Fibroblast of lung (primary cell): ENCODE measurements at regions not wholly inside any gene's neighbourhood (a gene's known extent, or its start where the extent isn't known, plus 50 kb on each side); places are given as distances from the start of the nearest gene placed in this dataset.

ENCODE experiments used
- DNase-seq, 2 donors: peaks; one replicate each; pipeline versions ENCODE4 v3.0.0 to v3.0.0-alpha.2; 2010; ENCODE audit warnings: low read depth in 2 of 2
- H2AFZ ChIP-seq: 2 replicates; pipeline ENCODE4 v1.5.1; 2012; ENCODE audit warnings: low read length, control low read depth, inconsistent platforms
- H3K27ac ChIP-seq: 2 replicates; pipeline ENCODE4 v1.5.1; 2011; ENCODE audit warnings: low read length, control low read depth; ENCODE audit not compliant: insufficient read depth
- H3K27me3 ChIP-seq: 2 replicates; pipeline ENCODE4 v1.5.1; 2011; ENCODE audit warnings: mild to moderate bottlenecking, low read length; ENCODE audit not compliant: control insufficient read depth, insufficient read depth
- H3K36me3 ChIP-seq: 2 replicates; pipeline ENCODE4 v1.5.1; 2011; ENCODE audit warnings: low read length; ENCODE audit not compliant: control insufficient read depth, insufficient read depth
- H3K4me1 ChIP-seq: 2 replicates; pipeline ENCODE4 v1.5.1; 2011; ENCODE audit warnings: low read length; ENCODE audit not compliant: control insufficient read depth, insufficient read depth; ENCODE audit errors: extremely low read depth
- H3K4me2 ChIP-seq: 2 replicates; pipeline ENCODE4 v1.5.1; 2011; ENCODE audit warnings: low read length, control low read depth; ENCODE audit not compliant: insufficient read depth; ENCODE audit errors: extremely low read depth
- H3K4me3 ChIP-seq, 4 experiments: fragments of 200-600 bp in 1 of 4; sonication (generic) in 1 of 4; replicated peaks in 1 of 4; 2 replicates each; pipeline ENCODE4 v1.5.1; 2011 to 2016; ENCODE audit warnings: low read length in 4 of 4, low read depth in 3 of 4, mild to moderate bottlenecking in 3 of 4, control low read depth in 2 of 4, inconsistent platforms in 1 of 4, mixed read lengths in 1 of 4; ENCODE audit not compliant: insufficient read depth in 1 of 4; ENCODE audit errors: control extremely low read depth in 1 of 4
- H3K79me2 ChIP-seq: 2 replicates; pipeline ENCODE4 v1.5.1; 2012; ENCODE audit warnings: mild to moderate bottlenecking, low read length, inconsistent platforms; ENCODE audit not compliant: control insufficient read depth, insufficient read depth
- H3K9ac ChIP-seq: 2 replicates; pipeline ENCODE4 v1.5.1; 2011; ENCODE audit warnings: mild to moderate bottlenecking, low read length, control low read depth; ENCODE audit not compliant: insufficient read depth
- H3K9me3 ChIP-seq: 2 replicates; pipeline ENCODE4 v1.5.1; 2012; ENCODE audit warnings: low read depth, low read length; ENCODE audit not compliant: control insufficient read depth, insufficient read depth
- H4K20me1 ChIP-seq: 2 replicates; pipeline ENCODE4 v1.5.1; 2011; ENCODE audit warnings: low read length; ENCODE audit not compliant: control insufficient read depth, insufficient read depth; ENCODE audit errors: extremely low read depth
- EZH2 ChIP-seq: IDR thresholded peaks from 2 replicates; pipeline ENCODE4 v1.5.1; 2012; ENCODE audit warnings: low read length, control low read depth, mild to moderate bottlenecking; ENCODE audit errors: missing control alignments
- TF ChIP-seq, protein P1 (sequence below), 2 donors: IDR thresholded peaks in 1 of 2; conservative IDR thresholded peaks in 1 of 2; 1 replicate in 1 of 2; 2 replicates in 1 of 2; pipeline ENCODE4 v1.5.1; 2011 to 2012; ENCODE audit warnings: low read length in 2 of 2, control low read depth in 1 of 2, inconsistent platforms in 1 of 2, low read depth in 1 of 2, mild to moderate bottlenecking in 1 of 2

DNA sequence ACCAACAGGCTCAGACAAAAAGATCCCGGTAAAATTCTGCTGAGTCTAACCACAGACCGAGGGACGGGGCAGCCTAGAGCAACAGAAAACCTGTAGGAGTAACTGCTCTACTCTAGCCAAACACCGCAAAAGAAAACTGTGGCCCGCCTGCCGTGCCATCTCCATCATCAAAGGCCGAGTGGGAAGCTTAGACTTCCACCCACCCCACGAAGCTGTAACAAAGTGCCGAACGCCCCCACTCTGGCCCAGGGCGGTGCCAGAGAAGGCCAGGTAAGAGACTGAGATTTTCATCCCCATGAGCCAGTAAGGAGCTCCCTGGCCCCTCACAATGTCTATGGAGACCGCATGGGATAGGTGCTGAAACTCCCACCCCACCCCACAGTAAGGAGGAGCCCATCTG, 231.9 kb upstream of the COX10 start:
- Histone ChIP-seq H3K9me3 (no peaks in the 10 kb centered on the region), H3K27me3 (no peaks in the 10 kb centered on the region), H3K9ac (no peak overlapping the region), H3K4me1 (no peaks in the 10 kb centered on the region), H3K4me2 (no peak overlapping the region), H3K4me3 (no peak overlapping the region), H3K36me3 (no peaks in the 10 kb centered on the region), H2AFZ (no peak overlapping the region), H3K79me2 (no peaks in the 10 kb centered on the region), H4K20me1 (no peaks in the 10 kb centered on the region), H3K27ac (no peak overlapping the region)
- DNase-seq: no peak
- TF ChIP-seq, protein P1, sequence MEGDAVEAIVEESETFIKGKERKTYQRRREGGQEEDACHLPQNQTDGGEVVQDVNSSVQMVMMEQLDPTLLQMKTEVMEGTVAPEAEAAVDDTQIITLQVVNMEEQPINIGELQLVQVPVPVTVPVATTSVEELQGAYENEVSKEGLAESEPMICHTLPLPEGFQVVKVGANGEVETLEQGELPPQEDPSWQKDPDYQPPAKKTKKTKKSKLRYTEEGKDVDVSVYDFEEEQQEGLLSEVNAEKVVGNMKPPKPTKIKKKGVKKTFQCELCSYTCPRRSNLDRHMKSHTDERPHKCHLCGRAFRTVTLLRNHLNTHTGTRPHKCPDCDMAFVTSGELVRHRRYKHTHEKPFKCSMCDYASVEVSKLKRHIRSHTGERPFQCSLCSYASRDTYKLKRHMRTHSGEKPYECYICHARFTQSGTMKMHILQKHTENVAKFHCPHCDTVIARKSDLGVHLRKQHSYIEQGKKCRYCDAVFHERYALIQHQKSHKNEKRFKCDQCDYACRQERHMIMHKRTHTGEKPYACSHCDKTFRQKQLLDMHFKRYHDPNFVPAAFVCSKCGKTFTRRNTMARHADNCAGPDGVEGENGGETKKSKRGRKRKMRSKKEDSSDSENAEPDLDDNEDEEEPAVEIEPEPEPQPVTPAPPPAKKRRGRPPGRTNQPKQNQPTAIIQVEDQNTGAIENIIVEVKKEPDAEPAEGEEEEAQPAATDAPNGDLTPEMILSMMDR (conservative IDR thresholded peaks at IDR 0.05 in 1 of 2, IDR thresholded peaks at IDR 0.05 in 1 of 2; ENCODE audit: low read depth in 1 of 2, low read length in 2 of 2): no peak
- no peak for TF ChIP-seq EZH2

GRCh38 chr17:13840254-13840653, 229.1 kb upstream of the COX10 start:
- Histone ChIP-seq H2AFZ (no peak overlapping the region), H3K9ac (no peak overlapping the region), H3K27me3 (no peaks in the 10 kb centered on the region), H3K4me3 (no peak overlapping the region), H3K4me1 (no peaks in the 10 kb centered on the region), H3K4me2 (no peak overlapping the region), H3K9me3 (no peaks in the 10 kb centered on the region), H4K20me1 (no peaks in the 10 kb centered on the region), H3K27ac (no peak overlapping the region), H3K36me3 (no peaks in the 10 kb centered on the region), H3K79me2 (no peaks in the 10 kb centered on the region)
- TF ChIP-seq, protein P1 (conservative IDR thresholded peaks at IDR 0.05 in 1 of 2, IDR thresholded peaks at IDR 0.05 in 1 of 2; ENCODE audit: low read depth in 1 of 2, low read length in 2 of 2): no peak
- no peak for TF ChIP-seq EZH2
- DNase-seq: no peak

- Histone ChIP-seq H3K79me2 (no peaks in the 10 kb centered on the region), H4K20me1 (no peaks in the 10 kb centered on the region), H3K27ac (no peak overlapping the region), H3K4me1 (no peaks in the 10 kb centered on the region), H3K36me3 (no peaks in the 10 kb centered on the region), H2AFZ (no peak overlapping the region), H3K9me3 (no peaks in the 10 kb centered on the region), H3K27me3 (no peaks in the 10 kb centered on the region), H3K4me2 (no peak overlapping the region), H3K9ac (no peak overlapping the region), H3K4me3 (no peak overlapping the region)
- DNase-seq: peak in 1 of 2 donors; percentile 63
- no peak for TF ChIP-seq EZH2
- TF ChIP-seq, protein P1 (conservative IDR thresholded peaks at IDR 0.05 in 1 of 2, IDR thresholded peaks at IDR 0.05 in 1 of 2; ENCODE audit: low read depth in 1 of 2, low read length in 2 of 2): no peak
These were observed 225.3 kb upstream of the COX10 start for GRCh38 chr17:13843862-13844635.
